Femur (tissue), 1 donor: ENCODE measurements at regions not wholly inside any gene's neighbourhood (a gene's known extent, or its start where the extent isn't known, plus 50 kb on each side); places are given as distances from the start of the nearest gene placed in this dataset.

Experiments
- DNase-seq: peaks from one replicate; pipeline ENCODE4 v3.0.0-alpha.2; 2017

DNA sequence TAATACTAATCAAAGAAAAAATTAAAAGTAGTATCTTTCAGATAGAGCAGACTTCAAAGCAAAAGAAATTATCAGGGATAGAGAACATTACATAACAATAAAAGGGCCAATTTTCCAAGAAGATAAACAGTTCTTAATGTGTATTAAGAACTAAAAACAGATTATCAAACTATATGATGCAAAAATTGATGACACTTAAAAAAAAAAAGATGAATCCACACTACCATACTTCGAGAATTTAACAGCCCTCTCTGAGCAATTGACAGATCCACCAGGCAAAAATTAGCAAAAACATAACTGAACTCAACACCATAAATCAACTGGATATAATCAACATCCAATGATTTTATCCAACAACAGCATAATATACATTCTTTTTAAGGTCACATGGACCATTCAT is 686.5 kb downstream of the LRFN5 start:
- DNase-seq, result no peak

DNA sequence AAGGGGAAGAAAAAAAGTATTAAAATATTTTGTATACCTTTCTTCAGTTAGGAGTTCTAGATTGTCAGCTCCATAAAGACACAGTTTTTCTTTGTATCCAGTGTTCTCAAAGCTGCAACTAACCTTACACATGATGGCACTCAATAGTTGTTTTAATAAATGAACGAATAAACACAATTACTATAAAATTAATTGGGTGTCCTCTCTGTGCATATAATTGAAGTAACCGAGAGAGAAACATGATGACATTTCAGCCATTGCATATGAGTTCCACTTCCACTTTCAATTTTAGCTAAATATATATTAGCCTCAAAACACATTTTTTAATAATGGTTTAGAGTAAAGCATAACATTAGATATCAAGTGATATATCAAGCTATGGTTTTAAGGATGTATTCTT is 671.2 kb downstream of the LRFN5 start:
- no peak for DNase-seq

DNA sequence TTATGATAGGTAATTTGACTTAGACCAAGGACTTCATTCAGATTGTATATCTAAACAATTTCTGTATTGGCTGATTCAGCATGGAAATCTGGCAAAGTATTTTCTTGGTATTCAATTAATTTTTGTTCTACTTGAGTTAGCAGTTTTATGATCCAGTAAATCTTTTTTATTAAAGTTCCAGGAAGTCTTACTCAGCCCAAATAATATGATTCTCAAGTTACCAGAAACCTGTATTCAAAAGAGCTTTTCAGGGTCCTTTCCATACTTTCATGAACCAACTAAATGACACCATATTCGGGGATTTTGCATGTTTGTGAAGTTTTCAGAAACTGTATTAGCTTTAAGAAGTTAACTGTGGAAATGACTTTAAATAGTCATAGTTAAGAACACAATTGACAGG is 662.6 kb downstream of the LRFN5 start:
- no peak for DNase-seq

DNA sequence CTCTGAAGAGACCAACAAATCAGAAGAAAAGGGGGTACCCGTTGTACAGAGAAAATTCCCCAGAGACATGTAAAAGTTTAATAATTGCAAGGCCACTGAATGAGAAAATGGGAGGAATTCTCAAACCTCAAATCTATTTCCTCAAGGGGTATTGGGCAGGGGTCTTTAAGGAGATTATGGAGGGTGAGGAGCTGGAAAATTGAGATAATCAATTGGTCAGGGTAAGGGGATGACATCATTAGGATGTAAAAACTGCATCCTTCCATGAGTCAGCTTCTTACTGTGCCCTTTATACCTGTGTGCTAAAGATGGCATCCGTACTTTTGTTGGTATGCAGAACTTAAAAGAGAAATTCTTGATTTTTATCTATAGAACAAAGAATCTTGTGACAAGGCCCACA is 641.5 kb downstream of the LRFN5 start:
- no peak for DNase-seq

- no peak for DNase-seq
Observed at GRCh38 chr14:42241101-42241500, 634.4 kb downstream of the LRFN5 start.

- no peak for DNase-seq
Observed at GRCh38 chr14:42229976-42230375, 623.3 kb downstream of the LRFN5 start.

DNA sequence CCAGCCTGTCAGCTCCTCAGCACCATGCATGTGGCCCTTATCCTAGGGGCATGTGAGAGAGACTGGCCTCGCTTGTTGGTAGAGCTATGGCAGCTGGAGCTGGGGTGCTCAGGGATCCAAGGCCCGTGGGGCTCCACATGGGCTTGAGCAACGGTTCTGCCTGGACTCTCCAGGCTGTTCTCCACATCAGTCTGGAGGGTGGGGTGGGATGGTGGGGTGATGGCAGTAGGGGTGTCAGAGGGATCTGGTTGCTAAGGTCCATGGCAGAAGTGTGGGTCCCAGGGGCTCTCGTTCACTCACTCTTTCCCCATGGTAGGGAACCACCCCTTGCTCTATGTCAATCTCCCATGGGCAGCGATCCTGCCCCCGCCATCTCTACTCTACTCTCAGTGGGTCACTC is 622.6 kb downstream of the LRFN5 start:
- no peak for DNase-seq

DNA sequence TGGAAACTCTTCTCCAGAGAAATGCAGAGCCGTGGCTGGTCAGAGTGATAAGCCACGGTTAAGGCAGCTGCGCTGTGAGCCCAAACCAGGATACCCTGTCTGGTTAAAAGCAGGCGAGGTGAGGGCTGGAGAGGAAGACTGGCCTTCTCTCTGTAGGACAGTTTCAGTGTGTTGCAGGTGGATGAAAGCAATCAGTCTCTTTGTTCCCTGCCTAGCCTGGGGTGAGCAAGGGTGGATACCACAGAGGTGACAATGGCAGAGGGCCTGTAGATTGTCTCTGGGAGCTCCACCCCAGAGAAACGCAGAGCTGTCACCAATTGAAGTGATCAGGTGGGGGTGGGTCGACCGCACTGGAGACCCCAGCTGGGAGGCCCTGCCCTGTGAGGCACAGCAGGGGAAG is 621.9 kb downstream of the LRFN5 start:
- DNase-seq, result no peak

- peak; percentile 71 for DNase-seq
Observed at GRCh38 chr14:42224053-42224888, 617.6 kb downstream of the LRFN5 start.

DNA sequence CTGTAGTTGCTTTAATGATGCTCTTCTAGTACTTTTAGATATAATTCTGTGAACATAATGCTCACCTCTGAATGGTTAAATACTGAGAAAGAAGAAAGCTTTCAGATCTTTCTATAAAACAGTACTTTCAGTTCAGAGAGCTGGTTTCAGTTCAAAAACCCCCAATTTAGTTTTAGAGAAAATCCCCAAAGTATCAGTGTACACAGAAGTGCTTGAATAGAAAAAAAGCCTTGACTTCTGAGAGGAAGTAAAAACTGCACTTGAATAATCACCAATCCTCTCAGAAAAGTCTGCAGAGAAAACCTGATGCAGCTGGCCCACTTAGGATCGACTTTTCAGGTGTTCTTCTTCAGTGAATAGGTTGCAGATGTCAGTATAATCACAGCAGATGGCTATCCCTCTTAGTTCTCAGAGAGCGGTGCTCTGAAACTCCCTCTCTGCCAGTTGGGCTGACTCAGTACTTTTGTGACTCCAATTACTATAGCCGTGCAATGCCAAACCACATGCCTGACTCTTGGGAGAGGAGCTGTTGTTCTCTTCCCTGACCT is 616.3 kb downstream of the LRFN5 start:
- DNase-seq, result peak; percentile 47

- no peak for DNase-seq
Observed at GRCh38 chr14:42214981-42215491, 608.4 kb downstream of the LRFN5 start.

DNA sequence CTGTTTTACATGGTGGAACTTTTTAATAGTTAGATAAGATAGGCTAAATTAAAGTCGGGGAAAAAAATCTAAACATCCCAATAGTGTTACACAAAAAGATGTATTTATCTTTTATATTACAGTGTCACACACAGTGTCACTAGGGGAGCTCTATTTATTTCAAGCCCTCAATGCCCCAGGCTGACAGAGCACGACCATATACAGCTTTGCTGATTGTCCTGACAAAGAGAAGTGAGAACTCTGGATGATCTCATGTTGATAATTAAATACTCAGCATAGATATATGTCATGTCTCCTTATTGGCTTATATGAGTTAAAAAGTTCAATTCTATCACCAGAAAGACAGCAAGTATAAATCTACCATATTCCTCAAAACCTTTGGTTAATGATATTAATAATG is 594.3 kb downstream of the LRFN5 start:
- DNase-seq, result no peak

- DNase-seq, result no peak
Observed at GRCh38 chr14:42198010-42198409, 591.3 kb downstream of the LRFN5 start.

DNA sequence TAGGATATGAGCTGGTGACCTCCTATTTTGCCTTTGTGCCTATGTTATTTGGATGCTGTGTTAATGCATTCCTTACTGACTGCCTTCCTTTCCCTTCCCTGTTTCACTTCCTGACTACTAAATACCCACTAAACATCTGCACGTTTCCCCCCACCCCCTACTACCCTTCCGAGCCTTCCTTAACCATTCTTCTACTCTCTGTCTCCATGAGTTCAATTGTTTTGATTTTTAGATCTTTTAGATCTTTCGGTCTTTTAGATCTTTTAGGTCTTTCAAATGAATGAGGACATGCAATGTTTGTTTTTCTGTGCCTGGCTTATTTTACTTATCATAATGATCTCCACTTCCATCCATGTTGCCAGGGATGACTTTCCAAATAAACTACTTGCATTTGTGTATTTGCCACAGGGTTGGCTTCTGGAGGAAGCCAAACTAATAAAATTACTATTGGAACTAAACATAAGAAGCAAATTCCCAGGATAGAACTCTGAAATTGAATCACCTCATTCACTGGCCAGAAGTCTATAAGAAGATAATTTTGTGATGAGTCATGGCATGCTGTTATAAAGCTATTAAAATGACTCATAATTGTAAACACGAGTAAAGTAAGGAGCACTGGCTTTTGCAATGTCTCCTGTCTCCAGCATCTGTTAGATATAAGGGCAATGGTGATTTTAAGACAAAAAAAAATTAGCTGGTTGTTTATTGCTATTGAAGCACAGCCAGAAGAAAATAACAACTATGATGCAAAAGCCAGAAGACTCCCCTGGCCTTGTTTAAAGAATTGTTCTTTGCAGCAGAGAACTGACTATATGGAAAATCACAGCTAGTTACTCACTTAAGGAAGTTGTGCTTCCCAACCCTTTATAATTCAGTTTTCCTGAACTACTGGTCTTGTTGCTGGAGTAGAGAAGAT is 586.3 kb downstream of the LRFN5 start:
- DNase-seq, result no peak

- DNase-seq, result no peak
Observed at GRCh38 chr14:42190744-42191143, 584.1 kb downstream of the LRFN5 start.

- DNase-seq, result no peak
Observed at GRCh38 chr14:42187846-42188245, 581.2 kb downstream of the LRFN5 start.

GRCh38 chr14:42185718-42186117 is 579.0 kb downstream of the LRFN5 start:
- DNase-seq, result no peak

DNA sequence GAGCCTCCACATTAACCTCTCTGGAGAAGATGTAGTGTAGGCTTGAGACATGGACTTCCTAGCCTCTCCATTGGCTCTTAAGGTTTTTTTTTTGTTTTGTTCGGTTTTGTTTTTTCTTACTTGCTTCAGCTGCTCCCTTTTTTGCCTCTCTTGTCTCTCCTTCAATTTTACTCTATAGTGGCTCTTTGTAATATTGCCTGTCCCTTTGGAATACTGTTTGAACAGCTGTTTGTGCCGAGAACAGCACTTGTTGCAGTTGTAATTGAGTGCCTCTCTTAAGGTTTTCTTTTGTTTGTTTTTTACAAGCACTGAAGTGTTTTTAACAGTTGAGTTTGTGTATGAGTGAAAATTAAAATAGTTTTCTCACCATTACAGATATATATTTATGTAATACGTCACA is 567.7 kb downstream of the LRFN5 start:
- no peak for DNase-seq

DNA sequence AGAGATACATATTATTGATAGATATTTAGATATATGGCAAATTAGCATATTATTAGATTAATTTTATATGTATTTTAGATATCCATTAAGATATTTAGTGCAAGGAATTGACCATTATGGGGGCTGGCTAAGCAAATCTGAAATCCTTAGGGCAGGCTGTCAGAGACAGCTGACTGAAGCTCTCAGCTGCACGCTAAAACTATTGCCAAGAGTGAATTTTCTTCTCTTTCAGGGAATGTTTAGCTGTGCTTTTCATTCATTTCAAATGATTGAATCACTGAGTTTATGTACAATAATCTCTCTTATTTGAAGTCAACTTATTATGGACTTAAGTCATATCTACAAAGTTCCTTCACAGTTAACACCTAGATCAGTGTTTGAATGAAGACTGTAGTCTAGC is 566.5 kb downstream of the LRFN5 start:
- DNase-seq, result no peak

DNA sequence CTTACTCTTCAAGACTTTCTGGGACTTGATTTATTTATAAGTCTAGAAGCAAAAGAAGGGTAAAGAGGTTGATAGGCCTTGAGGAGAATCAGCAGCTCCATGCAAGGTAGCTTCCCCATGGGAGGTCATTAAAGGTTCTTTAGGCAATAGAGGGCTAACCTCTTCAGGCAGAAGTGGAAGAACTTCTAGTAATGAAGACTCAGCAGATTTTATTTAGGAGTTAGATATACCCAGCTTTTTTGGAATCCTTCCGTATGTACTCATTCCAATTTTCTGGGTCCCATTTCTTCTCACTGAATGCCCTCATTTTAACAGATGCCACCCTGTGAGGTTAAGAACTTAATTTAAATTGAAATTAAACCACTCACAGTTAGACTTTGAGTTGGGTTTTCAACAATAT is 565.6 kb downstream of the LRFN5 start:
- no peak for DNase-seq

DNA sequence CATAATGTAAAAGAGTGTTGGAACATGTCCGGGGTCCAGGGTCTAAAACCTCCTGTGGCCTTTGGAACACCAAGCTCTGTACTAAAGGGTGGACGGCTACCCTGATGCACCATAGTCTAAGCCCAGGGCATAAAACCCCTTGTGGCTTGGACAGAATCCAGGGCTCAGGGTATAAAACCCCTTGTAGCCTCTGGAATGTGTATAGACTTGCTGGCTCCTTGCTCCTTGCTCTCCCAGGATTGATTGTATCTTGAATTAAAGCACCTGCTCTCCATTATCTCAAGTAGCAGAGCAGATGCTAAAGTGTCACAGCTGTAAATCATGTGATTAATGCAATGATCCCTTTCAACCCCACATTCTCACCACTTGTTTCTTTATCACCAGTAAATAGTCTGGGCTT is 556.5 kb downstream of the LRFN5 start:
- no peak for DNase-seq

DNA sequence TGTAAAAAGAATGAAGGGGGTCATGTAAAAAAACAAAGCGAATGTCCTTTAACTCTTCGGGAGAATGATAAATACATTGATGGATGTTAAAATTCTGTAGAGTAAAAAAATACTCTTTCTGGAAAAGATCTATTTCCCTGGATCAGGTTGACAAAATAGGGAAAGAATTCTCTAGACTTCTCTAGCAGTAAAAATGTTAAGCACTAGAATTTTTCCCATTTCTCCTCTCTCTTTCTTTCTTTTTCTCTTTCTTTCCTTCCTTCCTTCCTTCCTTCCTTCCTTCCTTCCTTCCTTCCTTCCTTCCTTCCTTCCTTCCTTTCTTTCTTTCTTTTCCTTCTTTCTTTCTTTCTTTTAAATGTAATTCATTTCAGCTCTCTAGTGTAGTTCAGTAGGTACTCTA is 552.5 kb downstream of the LRFN5 start:
- DNase-seq, result no peak

- no peak for DNase-seq
Observed at GRCh38 chr14:42149609-42150261, 543.1 kb downstream of the LRFN5 start.
